Thyroid gland (tissue), 4 donors: ENCODE measurements at regions not wholly inside any gene's neighbourhood (a gene's known extent, or its start where the extent isn't known, plus 50 kb on each side); places are given as distances from the start of the nearest gene placed in this dataset.

Experiments used
- CTCF ChIP-seq, 6 experiments: fragments of 200-600 bp in 3 of 6; fragments of 450-650 bp in 3 of 6; sonication (generic) in 3 of 6; IDR thresholded peaks; one replicate each; pipeline ENCODE4 v1.5.1; 2016 to 2019; ENCODE audit warnings: antibody characterized with exemption in 6 of 6, mild to moderate bottlenecking in 2 of 6, inconsistent platforms in 1 of 6, moderate library complexity in 1 of 6
- POLR2A ChIP-seq, 2 donors: fragments of 450-650 bp; IDR thresholded peaks; one replicate each; pipeline ENCODE4 v1.6.1; 2017; ENCODE audit warnings: antibody characterized with exemption in 2 of 2, mild to moderate bottlenecking in 2 of 2, moderate library complexity in 1 of 2

- TF ChIP-seq CTCF (IDR thresholded peaks at IDR 0.05) (no peak), POLR2A (IDR thresholded peaks at IDR 0.05) (no peak)
These were observed 60.2 kb downstream of the FASLG start for GRCh38 chr1:172719066-172719627.
